GM12864 (cell line): ENCODE measurements at regions not wholly inside any gene's neighbourhood (a gene's known extent, or its start where the extent isn't known, plus 50 kb on each side); places are given as distances from the start of the nearest gene placed in this dataset.

Experiments used
- DNase-seq: peaks from one replicate; pipeline ENCODE4 v3.0.0-alpha.2; 2011; ENCODE audit warnings: low read depth
- H3K4me3 ChIP-seq: 2 replicates; pipeline ENCODE4 v1.5.1; 2011; ENCODE audit warnings: mild to moderate bottlenecking, low read depth, low read length, control low read depth
- CTCF ChIP-seq: IDR thresholded peaks from 2 replicates; pipeline ENCODE4 v1.5.1; 2011; ENCODE audit warnings: low read depth, mild to moderate bottlenecking, moderate library complexity, low read length, control low read depth, inconsistent platforms; ENCODE audit errors: missing control alignments

- DNase-seq, result no peak
- TF ChIP-seq CTCF, result no peak
- no peak overlapping the region for H3K4me3 ChIP-seq
These were observed 1830.9 kb upstream of the ADGRL3 start for GRCh38 chr4:59369229-59369628.

GRCh38 chr4:59374416-59374815 lies 1825.7 kb upstream of the ADGRL3 start:
- TF ChIP-seq CTCF, result no peak
- DNase-seq, result no peak
- H3K4me3 ChIP-seq, result no peak overlapping the region

GRCh38 chr4:59380841-59381366 lies 1819.2 kb upstream of the ADGRL3 start:
- no peak overlapping the region for H3K4me3 ChIP-seq

GRCh38 chr4:59381591-59381990 lies 1818.5 kb upstream of the ADGRL3 start:
- no peak for TF ChIP-seq CTCF
- no peak overlapping the region for H3K4me3 ChIP-seq
- no peak for DNase-seq

More at GRCh38 chr4:59380841-59381366, 1819.2 kb upstream of the ADGRL3 start:
- no peak for TF ChIP-seq CTCF
- DNase-seq, result no peak

GRCh38 chr4:59387759-59388758 lies 1812.1 kb upstream of the ADGRL3 start:
- no peak overlapping the region for H3K4me3 ChIP-seq
- no peak for DNase-seq
- no peak for TF ChIP-seq CTCF

- no peak overlapping the region for H3K4me3 ChIP-seq
- no peak for DNase-seq
- TF ChIP-seq CTCF, result no peak
These were observed 1806.3 kb upstream of the ADGRL3 start for GRCh38 chr4:59393780-59394179.
